Activated CD4-positive, alpha-beta T cell treated with anti-CD3 and anti-CD28 coated beads, Interleukin-2, amount 10 ng/mL, durations not matched to agents 24 days and 14 days (primary cell): ENCODE measurements at regions not wholly inside any gene's neighbourhood (a gene's known extent, or its start where the extent isn't known, plus 50 kb on each side); places are given as distances from the start of the nearest gene placed in this dataset.
"Not testable (repeated sequence)": the region's sequence is repeated elsewhere in the genome, so short reads cannot be mapped to it uniquely, and the experiment has no call there.

Source experiments
- DNase-seq: peaks from one replicate; pipeline ENCODE4 v3.0.0; 2022
- H3K27ac Mint-ChIP-seq: one replicate; pipeline ENCODE4 v1.8.0; 2022; ENCODE audit warnings: mild to moderate bottlenecking, mixed read lengths
- H3K27me3 Mint-ChIP-seq: one replicate; pipeline ENCODE4 v1.8.0; 2022; ENCODE audit warnings: mixed read lengths
- H3K36me3 Mint-ChIP-seq: one replicate; pipeline ENCODE4 v1.8.0; 2022; ENCODE audit warnings: low read depth, mild to moderate bottlenecking, mixed read lengths
- H3K4me1 Mint-ChIP-seq: one replicate; pipeline ENCODE4 v1.8.0; 2021; ENCODE audit warnings: mixed read lengths
- H3K4me3 Mint-ChIP-seq: one replicate; pipeline ENCODE4 v1.8.0; 2022; ENCODE audit warnings: mild to moderate bottlenecking, moderate library complexity, mixed read lengths
- H3K9me3 Mint-ChIP-seq: one replicate; pipeline ENCODE4 v1.8.0; 2021; ENCODE audit warnings: mixed read lengths
- intact Hi-C: fragments of 100-400 bp; cut with micrococcal nuclease; formaldehyde crosslinking; loops from one replicate; pipeline ENCODE4 v1.15.1; 2023

DNA sequence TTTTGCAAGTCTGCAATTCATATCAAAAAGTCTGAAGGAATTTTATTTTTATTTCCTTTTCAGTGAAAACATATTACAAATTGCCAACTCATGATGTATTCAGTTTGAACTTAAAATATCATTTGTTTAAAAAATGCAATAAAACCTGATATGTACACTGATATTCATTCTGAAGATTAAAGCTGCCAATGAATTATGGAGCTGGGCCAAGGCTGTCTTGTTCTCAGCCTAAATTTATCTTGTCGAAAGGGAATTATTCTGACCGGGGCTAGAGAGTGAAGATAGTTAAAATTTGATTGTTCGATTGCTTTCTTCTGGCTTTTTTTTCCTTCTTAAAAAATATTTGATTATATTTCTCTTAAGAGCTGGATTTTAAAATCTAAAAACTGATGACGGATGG lies 54.0 kb upstream of the RBFOX1 start:
- Mint-ChIP-seq H3K27ac (no peak overlapping the region), H3K27me3 (no peaks in the 10 kb centered on the region), H3K4me3 (no peak overlapping the region), H3K9me3 (peaks cover 23% of the 10 kb centered on the region), H3K36me3 (no peaks in the 10 kb centered on the region), H3K4me1 (no peaks in the 10 kb centered on the region)
- DNase-seq: no peak
- intact Hi-C loops: no loop called here

DNA sequence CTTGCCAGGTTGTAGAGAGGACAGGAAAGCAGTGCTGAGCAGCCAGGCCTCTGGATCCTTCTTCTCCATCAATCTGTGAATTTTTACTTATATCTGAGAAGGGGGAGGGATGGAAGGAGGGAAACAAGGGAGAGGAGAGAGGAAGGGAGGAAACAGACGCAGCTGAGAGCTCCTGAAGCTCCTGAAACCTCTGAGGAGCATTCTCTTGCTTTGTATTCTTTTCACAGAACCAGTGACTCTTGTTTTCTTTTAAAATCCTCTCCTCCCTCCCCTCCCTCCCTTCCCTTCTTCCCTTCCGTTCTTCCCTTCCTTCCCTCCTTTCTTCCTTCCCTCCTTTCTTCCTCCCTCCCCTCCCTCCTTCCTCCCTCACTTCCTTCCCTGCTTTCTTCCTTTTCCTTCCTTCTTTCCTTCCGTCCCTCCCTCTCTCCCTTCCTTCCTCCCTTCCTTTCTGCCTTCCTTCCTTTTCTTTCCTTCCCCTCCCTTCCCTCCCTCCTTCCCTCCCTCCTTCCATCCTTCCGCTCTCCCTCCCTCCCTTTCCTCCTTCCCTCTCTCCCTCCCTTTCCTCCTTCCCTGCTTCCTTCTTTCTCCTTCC lies 60.0 kb upstream of the RBFOX1 start:
- no peak overlapping the region for H3K27ac Mint-ChIP-seq
- no peaks in the 10 kb centered on the region for H3K4me1 Mint-ChIP-seq
- H3K4me3 Mint-ChIP-seq: no peak overlapping the region
- intact Hi-C loops: no loop called here
- H3K27me3 Mint-ChIP-seq: no peaks in the 10 kb centered on the region
- H3K36me3 Mint-ChIP-seq: no peaks in the 10 kb centered on the region
- DNase-seq: no peak
- H3K9me3 Mint-ChIP-seq: peaks cover 3% of the 10 kb centered on the region

DNA sequence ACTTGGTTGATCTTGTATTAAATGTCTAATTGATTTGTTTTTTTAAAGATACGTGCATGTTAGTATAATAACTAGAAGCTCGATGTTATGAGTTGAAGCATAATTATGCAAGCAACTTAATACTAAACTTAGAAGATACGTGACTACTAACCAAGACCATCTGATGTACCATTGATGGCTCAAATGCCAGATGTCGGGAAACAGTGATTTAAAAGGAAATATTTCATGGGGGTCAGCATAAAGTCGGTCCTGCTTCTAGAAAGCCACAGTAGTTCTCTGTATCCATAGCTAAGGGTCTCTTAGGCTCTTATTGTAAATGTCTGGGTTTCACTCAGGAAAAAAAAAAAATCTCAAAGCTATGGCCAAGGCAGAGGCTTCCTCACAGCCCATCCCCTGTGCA lies 61.2 kb upstream of the RBFOX1 start:
- no peak for DNase-seq
- Mint-ChIP-seq H3K4me1 (no peaks in the 10 kb centered on the region), H3K27ac (no peak overlapping the region), H3K36me3 (no peaks in the 10 kb centered on the region), H3K9me3 (peaks cover 7% of the 10 kb centered on the region), H3K27me3 (no peaks in the 10 kb centered on the region), H3K4me3 (no peak overlapping the region)
- intact Hi-C loops: no loop called here

DNA sequence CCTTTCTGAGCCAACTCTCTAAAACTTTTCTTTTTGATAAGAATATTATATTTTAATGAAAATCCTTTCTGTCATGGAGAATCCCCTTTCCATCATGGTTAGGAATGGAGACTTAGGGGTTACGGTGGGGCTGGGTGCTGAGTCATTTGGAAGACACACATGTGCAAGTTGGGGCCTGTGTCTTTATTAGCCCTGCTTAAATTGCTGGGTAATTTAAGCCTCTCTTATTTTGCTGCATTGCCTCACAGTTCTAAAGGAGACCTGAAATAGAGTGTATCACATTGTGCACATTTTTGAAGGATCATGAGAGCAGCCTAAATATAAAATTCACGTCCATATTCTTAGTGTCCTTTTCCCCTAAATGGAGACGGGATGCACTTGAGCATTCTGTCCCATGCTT lies 61.8 kb upstream of the RBFOX1 start:
- Mint-ChIP-seq H3K27me3 (no peaks in the 10 kb centered on the region), H3K4me1 (no peaks in the 10 kb centered on the region), H3K9me3 (peaks cover 10% of the 10 kb centered on the region), H3K36me3 (no peaks in the 10 kb centered on the region), H3K4me3 (no peak overlapping the region), H3K27ac (no peak overlapping the region)
- intact Hi-C loops: no loop called here
- no peak for DNase-seq

DNA sequence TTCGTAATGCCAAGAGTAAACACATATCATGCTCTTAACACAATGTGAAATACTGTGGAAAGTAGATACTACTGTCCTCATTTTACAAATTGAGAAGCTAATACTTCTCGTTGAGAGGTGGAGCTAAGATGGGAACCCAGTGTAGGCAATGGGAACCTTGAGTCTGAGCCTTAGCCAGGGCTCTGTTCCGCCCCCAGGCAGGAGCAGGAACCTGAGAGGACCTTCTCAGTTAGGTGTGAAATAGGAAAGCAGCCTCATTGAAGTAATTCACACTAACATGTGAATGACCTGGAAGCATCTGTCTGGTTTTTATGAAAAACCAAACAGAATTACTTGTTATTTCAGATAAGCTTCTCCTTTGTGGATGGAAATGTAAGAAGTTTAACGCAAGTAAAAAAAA lies 62.6 kb upstream of the RBFOX1 start:
- Mint-ChIP-seq H3K36me3 (no peaks in the 10 kb centered on the region), H3K27me3 (no peaks in the 10 kb centered on the region), H3K4me3 (no peak overlapping the region), H3K4me1 (no peaks in the 10 kb centered on the region), H3K27ac (no peak overlapping the region), H3K9me3 (peaks cover 9% of the 10 kb centered on the region)
- intact Hi-C loops: no loop called here
- DNase-seq: no peak

GRCh38 chr16:7268182-7268581 lies 64.5 kb upstream of the RBFOX1 start:
- H3K9me3 Mint-ChIP-seq: peaks cover 6% of the 10 kb centered on the region
- no peak overlapping the region for H3K4me3 Mint-ChIP-seq
- intact Hi-C loops: no loop called here
- H3K27ac Mint-ChIP-seq: no peak overlapping the region
- peak; percentile 58 for DNase-seq
- H3K36me3 Mint-ChIP-seq: no peaks in the 10 kb centered on the region
- no peaks in the 10 kb centered on the region for H3K27me3 Mint-ChIP-seq
- H3K4me1 Mint-ChIP-seq: no peaks in the 10 kb centered on the region

- no peaks in the 10 kb centered on the region for H3K4me1 Mint-ChIP-seq
- intact Hi-C loops: no loop called here
- no peak for DNase-seq
- H3K27me3 Mint-ChIP-seq: no peaks in the 10 kb centered on the region
- no peak overlapping the region for H3K4me3 Mint-ChIP-seq
- no peak overlapping the region for H3K27ac Mint-ChIP-seq
- H3K9me3 Mint-ChIP-seq: peaks cover 17% of the 10 kb centered on the region
- no peaks in the 10 kb centered on the region for H3K36me3 Mint-ChIP-seq
Measured at GRCh38 chr16:7257016-7257415, 75.6 kb upstream of the RBFOX1 start.

DNA sequence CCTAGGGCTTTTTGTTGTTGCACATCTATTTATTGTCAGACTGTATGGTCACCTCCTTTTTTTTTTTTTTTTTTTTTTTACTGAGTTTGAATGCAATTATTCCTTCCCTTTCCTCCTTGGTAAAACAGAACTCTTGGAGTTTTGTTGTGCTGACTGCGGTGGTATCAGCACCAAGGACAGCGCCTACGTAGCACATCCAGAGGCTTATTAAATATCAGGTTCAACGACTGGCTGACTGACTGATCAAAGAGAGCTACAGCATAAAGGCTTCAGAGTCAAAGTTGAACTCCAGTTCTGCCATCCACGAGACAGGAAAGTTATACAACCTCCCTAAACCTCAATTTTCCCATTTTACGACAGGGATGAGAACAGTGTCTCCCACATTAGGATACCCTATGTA lies 86.1 kb upstream of the RBFOX1 start:
- Mint-ChIP-seq H3K27ac (no peak overlapping the region), H3K36me3 (no peaks in the 10 kb centered on the region), H3K4me1 (no peaks in the 10 kb centered on the region), H3K4me3 (no peak overlapping the region), H3K9me3 (peaks cover 3% of the 10 kb centered on the region), H3K27me3 (no peaks in the 10 kb centered on the region)
- intact Hi-C loops: no loop called here
- DNase-seq: no peak

GRCh38 chr16:7239547-7239946 lies 93.1 kb upstream of the RBFOX1 start:
- H3K4me3 Mint-ChIP-seq: no peak overlapping the region
- no peak for DNase-seq
- H3K27ac Mint-ChIP-seq: no peak overlapping the region
- intact Hi-C loops: no loop called here
- no peaks in the 10 kb centered on the region for H3K36me3 Mint-ChIP-seq
- no peaks in the 10 kb centered on the region for H3K4me1 Mint-ChIP-seq
- H3K27me3 Mint-ChIP-seq: no peaks in the 10 kb centered on the region
- H3K9me3 Mint-ChIP-seq: peaks cover 3% of the 10 kb centered on the region

DNA sequence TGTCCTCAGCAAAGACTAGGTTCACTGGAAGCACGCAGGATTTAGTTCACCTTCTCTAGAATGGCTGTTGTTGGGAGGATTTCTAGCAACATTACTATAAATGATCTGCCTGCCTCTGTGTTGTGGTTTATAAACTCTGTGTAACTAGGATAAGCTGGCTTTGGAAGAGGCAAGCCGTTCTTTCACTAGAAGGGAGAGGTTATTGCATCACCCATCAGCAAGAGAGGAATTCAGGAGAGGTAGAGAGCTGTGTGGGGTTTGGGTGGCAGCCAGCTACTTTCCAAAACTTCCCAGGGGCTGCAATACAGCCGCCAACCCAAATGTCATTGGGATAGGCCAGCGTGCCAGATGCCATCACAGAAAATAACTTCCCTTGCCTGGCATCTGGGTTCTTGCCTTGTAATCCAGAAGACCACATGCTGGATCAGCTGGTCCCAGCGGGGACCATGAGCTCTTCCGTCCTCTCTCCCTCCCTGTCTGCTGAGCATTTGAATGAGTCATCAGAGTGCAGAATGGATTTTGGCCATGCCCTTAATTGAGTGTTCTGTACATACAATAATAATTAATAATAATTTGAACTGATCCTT lies 95.7 kb upstream of the RBFOX1 start:
- no peak overlapping the region for H3K27ac Mint-ChIP-seq
- intact Hi-C loops: no loop called here

DNA sequence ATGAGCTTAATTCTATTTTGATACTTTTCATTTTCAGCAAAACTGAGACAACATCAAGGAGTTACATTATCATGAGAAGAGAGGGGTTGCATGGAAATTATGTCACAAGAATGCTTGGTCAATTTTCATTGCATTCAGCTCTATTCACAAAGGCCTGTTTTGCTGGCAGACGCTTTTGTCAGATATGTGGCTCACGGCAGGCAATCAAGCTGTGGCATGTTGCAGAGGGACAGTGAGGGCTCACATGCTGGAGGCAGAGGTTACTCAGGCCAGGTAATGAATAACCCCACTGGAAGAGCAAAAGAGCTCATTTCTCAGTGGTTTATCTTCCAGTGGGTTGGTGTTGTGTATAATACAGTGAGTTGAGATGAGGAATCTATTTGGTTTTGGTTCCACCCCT lies 98.7 kb upstream of the RBFOX1 start:
- Mint-ChIP-seq H3K4me3 (no peak overlapping the region), H3K36me3 (no peaks in the 10 kb centered on the region), H3K4me1 (no peaks in the 10 kb centered on the region), H3K27me3 (no peaks in the 10 kb centered on the region), H3K27ac (no peak overlapping the region), H3K9me3 (peaks cover 10% of the 10 kb centered on the region)
- no peak for DNase-seq
- intact Hi-C loops: no loop called here

More for the DNA sequence above, 95.7 kb upstream of the RBFOX1 start:
- Mint-ChIP-seq H3K4me3 (no peak overlapping the region), H3K27me3 (no peaks in the 10 kb centered on the region), H3K36me3 (no peaks in the 10 kb centered on the region), H3K4me1 (no peaks in the 10 kb centered on the region), H3K9me3 (peaks cover 10% of the 10 kb centered on the region)
- no peak for DNase-seq

- Mint-ChIP-seq H3K27me3 (no peaks in the 10 kb centered on the region), H3K4me1 (no peaks in the 10 kb centered on the region), H3K27ac (no peak overlapping the region), H3K9me3 (peaks cover 7% of the 10 kb centered on the region), H3K4me3 (no peak overlapping the region), H3K36me3 (no peaks in the 10 kb centered on the region)
- DNase-seq: no peak
- intact Hi-C loops: no loop called here
Measured at GRCh38 chr16:7231762-7232161, 100.9 kb upstream of the RBFOX1 start.

DNA sequence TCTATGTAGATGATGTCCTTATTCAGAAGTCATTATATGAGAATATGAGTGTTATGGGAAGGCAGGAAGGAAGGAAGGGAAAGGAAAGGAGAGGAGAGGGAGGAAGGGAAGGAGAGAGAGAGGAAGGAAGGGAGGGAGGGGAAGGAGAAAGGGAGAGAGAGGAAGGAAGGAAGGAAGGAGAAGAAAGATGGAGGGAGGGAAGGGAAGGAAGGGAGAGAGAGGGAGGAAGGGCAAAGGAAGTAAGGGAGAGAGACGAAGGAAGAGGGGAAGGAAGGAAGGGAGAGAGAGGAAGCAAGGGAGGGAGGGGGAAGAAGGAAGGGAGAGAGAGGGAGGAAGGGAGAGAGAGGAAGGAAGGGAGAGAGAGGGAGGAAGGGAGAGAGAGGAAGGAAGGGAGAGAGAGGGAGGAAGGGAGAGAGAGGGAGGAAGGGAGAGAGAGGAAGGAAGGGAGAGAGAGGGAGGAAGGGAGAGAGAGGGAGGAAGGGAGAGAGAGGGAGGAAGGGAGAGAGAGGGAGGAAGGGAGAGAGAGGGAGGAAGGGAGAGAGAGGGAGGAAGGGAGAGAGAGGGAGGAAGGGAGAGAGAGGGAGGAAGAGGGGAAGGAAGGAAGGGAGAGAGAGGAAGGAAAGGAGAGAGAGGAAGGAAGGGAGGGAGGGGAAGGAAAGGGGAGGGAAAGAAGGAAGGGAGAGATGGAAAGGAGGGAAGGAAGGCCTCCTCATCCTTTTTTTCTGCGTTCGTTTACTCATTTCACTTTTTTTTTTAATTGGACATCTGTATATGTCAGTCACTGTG lies 103.0 kb upstream of the RBFOX1 start:
- H3K27ac Mint-ChIP-seq, DNase-seq, H3K36me3 Mint-ChIP-seq, intact Hi-C loops, H3K4me3 Mint-ChIP-seq, H3K9me3 Mint-ChIP-seq, H3K4me1 Mint-ChIP-seq, H3K27me3 Mint-ChIP-seq: not testable (repeated sequence)

DNA sequence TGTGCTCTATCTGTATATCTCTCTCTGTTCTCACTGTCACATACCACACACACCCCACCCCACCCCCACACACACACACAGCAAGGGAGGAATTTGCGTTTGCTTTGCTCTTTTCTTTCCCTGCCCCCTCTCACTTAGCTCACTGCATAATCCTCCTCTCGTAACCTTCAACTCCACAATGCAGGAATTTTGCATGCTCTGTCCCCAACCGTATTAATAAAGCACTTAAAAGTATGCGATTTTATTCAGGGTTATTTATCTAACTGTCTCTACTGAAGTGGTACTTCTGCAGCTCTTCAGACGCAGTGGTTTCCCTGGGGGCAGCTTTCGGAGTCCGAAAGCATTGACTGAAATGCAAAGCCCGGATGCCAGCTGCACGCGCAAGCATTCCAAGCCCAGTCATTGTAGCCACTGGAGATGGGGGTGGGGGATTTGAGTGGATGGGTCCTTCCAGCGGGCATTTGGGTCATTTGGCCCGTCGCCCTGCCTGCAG lies 105.4 kb upstream of the RBFOX1 start:
- peaks cover 8% of the 10 kb centered on the region for H3K9me3 Mint-ChIP-seq
- no peak overlapping the region for H3K4me3 Mint-ChIP-seq
- no peak for DNase-seq
- no peaks in the 10 kb centered on the region for H3K4me1 Mint-ChIP-seq
- H3K36me3 Mint-ChIP-seq: no peaks in the 10 kb centered on the region
- no peak overlapping the region for H3K27ac Mint-ChIP-seq
- intact Hi-C loops: no loop called here
- H3K27me3 Mint-ChIP-seq: no peaks in the 10 kb centered on the region
